ENCODE measurements at regions not wholly inside any gene's neighbourhood (a gene's known extent, or its start where the extent isn't known, plus 50 kb on each side); places are given as distances from the start of the nearest gene placed in this dataset.
"Not testable (repeated sequence)": the region's sequence is repeated elsewhere in the genome, so short reads cannot be mapped to it uniquely, and the experiment has no call there.

DNA sequence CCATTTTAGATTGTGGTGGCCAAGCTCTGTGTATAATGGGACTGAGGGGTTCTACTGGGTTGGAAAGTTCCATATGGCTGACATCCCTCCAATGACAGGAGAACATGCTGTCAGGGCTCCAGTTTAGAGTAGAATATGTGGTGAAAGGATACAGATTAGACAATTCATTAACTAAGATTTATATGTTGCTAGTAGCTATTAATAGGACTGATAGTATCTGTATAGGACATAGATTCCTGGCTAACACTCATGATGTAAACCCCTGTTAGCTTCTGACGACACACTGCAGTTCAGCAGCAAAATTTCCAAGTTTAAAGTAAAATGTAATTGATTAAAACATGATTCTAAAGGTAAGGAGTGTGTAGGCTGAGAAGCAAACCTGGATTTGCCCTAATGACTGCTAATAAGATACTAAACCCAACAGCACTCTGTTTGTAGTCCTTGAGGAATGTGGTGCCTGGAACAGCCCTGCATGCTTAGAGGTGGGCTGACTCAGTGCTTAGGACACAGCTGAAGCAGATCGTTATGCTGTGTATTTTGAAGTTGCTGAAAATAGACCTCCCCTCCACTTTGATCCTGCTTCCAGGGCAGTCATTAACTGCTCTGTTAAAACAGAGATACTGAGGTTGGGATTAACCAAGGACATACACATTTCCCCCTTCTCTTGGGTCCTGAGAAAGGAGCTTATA, 1129.6 kb downstream of the SORCS3 start:
- DNase-seq, result no peak

- no peak for DNase-seq
Observed at GRCh38 chr10:105769248-105770184, 1128.4 kb downstream of the SORCS3 start.

GRCh38 chr10:105763611-105764010, 1122.5 kb downstream of the SORCS3 start:
- DNase-seq, result no peak

GRCh38 chr10:105761576-105762260, 1120.6 kb downstream of the SORCS3 start:
- no peak for DNase-seq

- DNase-seq, result no peak
Observed at GRCh38 chr10:105759669-105760068, 1118.6 kb downstream of the SORCS3 start.

- no peak for DNase-seq
Observed at GRCh38 chr10:105758209-105758998, 1117.3 kb downstream of the SORCS3 start.

- DNase-seq, result no peak
Observed at GRCh38 chr10:105757302-105757701, 1116.2 kb downstream of the SORCS3 start.

- DNase-seq, result no peak
Observed at GRCh38 chr10:105756386-105756785, 1115.3 kb downstream of the SORCS3 start.

DNA sequence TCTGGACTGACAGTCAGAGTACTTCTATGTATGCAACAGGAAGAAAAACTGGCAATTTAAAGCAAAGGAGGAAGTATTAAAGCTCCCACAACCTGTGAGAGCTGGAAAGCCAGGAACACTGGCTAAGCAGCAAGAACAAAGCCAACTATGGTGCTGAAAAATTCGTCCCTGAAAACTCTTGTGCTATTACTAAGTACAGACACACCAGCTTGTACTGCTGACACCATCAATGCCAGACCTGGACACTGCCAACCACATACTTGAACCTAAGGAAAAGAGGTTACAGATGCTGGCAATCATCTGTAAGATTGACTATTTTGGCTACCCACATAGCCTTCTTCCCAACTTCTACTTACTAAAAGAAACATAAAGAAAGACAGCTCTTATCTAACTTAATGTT, 1110.6 kb downstream of the SORCS3 start:
- no peak for DNase-seq

DNA sequence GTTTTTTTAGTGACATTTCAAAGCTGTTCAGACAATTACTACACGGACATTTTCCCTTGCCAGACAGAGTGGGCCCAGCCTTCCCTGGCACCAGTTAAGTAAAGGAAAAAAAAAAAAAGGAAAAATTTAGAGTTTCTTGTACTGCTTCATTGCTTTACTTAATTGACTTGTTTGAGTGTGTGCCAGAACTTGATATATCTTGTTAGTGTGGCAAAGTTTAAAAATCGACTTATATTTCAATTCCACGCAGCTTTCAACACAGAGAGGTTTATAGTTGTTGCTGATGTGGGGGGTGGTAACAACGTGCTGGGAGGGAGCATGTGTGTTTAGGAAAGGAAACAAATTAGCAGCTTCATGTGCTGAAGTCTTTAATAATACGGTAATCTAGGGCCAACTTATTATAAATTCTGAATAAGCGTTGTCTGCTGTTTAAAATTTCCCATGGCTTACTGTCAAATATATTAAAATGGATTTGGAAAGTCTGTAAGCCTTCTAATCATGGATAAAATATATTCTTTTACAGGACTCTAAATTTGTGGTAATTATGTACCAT, 1104.6 kb downstream of the SORCS3 start:
- DNase-seq, result no peak

GRCh38 chr10:105743343-105744056, 1102.4 kb downstream of the SORCS3 start:
- DNase-seq, result no peak

DNA sequence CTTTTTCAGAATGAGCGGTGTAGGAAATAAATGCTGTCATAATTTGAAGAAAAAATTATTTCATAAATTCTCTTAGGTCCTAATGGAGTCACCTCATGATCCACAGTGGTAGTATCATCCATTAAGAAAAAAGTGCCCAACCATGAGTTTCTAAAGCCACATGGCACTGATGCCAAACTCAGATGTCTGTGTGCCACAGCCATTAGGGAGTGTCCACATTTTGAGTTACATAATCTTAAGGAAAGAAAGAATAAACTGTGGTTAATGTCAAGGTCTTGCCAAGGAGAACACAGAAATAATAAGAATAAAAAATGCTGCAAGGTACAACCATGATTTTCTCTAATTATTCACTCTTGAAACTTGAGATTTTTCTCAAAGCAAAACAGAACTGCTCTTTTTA, 1101.8 kb downstream of the SORCS3 start:
- no peak for DNase-seq

DNA sequence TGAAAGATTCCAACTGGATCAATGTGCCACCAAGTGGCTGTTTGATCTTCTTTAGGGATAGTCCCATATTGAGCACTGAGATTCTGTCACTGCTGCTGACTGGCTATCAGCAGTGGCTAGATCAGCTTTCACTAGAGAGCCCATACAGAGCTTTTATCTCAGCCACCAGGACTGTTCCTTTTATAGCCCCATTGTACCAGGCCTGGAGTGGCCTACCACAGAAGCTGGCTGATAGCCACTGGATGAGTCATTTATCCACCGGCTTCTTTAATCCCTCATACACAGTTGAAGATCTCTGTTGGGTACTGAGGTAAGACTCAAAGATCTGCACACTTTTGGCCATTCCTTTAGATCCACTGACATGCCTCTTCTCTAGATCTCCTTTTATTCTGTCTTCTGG, 1101.1 kb downstream of the SORCS3 start:
- no peak for DNase-seq

GRCh38 chr10:105734479-105734878, 1093.4 kb downstream of the SORCS3 start:
- DNase-seq, result no peak

GRCh38 chr10:105733924-105734323, 1092.8 kb downstream of the SORCS3 start:
- no peak for DNase-seq

DNA sequence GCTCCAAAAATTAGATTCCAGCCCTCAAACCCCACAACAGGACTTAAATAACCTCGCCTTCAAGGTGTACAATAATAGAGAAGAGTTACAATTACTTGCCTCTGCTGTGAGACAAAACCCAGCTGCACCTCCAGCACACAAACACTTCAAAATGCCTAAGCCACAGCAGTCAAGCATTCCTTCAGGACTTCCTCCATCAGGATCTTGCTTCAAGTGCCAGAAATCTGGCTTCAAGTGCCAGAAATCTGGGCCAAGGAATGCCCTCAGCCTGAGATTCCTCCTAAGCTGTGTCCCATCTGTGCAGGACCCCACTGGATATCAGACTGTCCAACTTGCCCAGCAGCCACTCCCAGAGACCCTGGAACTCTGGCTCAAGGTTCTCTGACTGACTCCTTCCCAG, 1088.3 kb downstream of the SORCS3 start:
- no peak for DNase-seq

GRCh38 chr10:105727586-105727985, 1086.5 kb downstream of the SORCS3 start:
- DNase-seq, result not testable (repeated sequence)

GRCh38 chr10:105727131-105727530, 1086.0 kb downstream of the SORCS3 start:
- DNase-seq, result no peak

GRCh38 chr10:105726149-105726548, 1085.1 kb downstream of the SORCS3 start:
- no peak for DNase-seq

- DNase-seq, result no peak
Observed at GRCh38 chr10:105725007-105725406, 1083.9 kb downstream of the SORCS3 start.
